GM18951 (cell line): ENCODE measurements at regions not wholly inside any gene's neighbourhood (a gene's known extent, or its start where the extent isn't known, plus 50 kb on each side); places are given as distances from the start of the nearest gene placed in this dataset.
"Not testable (repeated sequence)": the region's sequence is repeated elsewhere in the genome, so short reads cannot be mapped to it uniquely, and the experiment has no call there.

Experiments used
- POLR2A ChIP-seq: IDR thresholded peaks from 4 replicates; pipeline ENCODE4 v1.6.1; 2011; ENCODE audit warnings: mild to moderate bottlenecking; ENCODE audit not compliant: insufficient read length, insufficient read depth; ENCODE audit errors: extremely low read depth
- in situ Hi-C: fragments of 300-500 bp; cut with MboI; formaldehyde crosslinking; loops from one replicate; pipeline ENCODE4 v1.12.0; 2022; ENCODE audit warnings: low sequenced_read_pairs, mixed read lengths, inconsistent platforms; ENCODE audit not compliant: unreplicated experiment

DNA sequence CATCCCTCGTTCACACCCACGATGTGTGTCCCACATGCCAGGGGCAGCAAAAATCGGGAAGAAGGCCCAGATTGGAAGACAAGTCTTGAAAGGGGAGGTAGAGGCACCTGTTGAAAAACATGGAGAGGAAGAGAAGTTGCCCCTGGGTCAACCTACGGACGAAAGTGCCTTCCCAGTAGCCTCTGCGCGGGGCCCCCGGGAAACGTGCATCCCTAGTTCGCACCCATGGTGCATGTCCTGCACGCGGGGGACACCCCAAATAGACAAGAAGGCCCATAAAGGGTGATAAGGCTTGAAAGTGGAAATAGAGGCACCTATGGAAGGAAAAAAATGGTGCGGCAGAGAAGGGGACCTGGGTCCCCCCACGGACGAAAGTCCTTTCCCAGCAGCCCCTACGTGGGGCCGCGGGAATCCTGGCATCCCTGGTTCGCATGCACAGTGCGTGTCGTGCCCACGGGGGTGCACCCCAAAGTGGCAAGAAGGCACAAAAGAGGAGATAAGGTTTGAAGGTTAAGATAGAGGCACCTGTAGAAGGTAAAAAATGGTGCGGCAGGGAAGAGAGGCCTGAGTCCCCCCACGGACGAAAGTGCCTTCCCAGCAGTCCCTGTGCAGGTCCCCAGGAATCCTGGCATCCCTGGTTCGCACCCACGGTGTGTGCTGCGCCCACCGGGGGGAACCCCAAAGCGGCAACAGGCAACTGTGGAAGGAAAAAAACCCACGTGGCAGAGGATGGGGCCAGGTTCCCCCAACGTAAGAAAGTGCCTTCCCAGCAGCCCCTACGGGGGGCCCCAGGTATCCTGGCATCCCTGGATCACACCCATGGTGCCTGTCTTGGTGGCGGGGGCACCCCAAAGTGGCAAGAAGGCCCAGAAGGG, 278.3 kb downstream of the ALG10 start:
- in situ Hi-C loops: no loop called here
- TF ChIP-seq POLR2A: no peak

DNA sequence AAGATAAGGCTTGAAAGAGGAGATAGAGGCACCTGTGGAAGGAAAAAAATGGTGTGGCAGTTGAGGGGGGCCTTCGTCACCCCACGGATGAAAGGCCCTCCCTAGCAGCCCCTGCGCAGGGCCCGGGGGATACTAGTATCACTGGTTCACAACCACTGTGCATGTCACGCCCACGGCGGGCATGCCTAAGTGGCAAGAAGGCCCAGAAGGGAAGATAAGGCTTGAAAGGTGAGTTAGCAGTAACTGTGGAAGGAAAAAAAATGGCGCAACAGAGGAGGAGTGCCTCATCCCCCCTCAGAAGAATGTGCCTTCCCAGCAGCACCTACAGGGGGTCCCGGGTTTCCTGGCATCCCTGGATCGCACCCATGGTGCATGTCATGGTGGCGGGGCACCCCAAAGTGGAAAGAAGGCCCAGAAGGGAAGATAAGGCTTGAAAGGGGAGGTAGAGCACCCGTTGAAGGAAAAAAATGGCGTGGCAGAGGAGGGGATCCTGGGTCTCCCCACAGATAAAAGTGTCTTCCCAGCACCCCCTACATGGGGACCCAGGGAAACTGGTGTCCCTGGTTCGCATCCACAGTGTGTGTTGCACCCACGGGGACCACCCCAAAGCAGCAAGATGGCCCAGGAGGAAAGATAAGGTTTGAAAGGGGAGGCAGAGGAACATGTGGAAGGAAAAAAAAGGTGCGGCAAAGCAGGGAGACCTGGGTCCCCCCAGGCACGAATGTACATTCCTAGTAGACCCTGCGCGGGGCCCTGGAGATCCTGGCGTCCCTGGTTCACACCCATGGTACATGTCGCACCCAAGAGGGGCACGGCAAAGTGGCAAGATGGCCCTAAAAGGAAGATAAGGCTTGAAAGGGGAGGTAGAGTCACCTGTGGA, 279.2 kb downstream of the ALG10 start:
- no peak for TF ChIP-seq POLR2A
- in situ Hi-C loops: no loop called here

DNA sequence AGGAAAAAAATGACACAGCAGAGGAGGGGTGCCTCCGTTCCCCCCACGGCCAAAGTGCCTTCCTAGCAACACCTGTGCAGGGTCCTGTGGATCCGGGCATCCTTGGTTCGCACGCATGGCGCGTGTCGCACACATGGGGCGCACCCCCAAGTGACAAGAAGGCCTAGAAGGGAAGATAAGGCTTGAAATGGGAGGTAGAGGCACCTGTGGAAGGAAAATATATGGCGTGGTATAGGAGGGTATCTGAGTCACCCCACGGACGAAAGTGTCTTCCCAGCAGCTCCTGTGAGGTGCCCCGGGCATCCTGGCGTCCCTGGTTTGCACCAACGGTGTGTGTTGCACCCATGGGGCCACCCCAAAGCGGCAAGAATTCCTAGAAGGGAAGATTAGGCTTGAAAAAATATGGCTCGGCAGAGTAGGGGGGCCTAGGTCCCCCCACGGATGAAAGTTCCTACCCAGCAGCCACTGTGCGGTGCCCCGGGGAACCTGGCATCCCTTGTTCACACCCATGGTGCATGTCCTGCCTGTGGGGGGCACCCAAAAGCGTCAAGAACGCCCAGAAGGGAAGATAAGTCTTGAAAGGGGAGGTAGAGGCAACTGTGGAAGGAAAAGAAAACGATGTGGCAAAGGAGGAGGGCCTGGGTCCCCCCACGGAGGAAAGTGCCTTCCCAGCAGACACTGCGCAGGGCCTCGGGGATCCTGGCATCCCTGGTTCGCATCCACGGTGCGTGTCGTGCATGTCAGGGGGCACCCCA, 280.0 kb downstream of the ALG10 start:
- in situ Hi-C loops: no loop called here
- no peak for TF ChIP-seq POLR2A

DNA sequence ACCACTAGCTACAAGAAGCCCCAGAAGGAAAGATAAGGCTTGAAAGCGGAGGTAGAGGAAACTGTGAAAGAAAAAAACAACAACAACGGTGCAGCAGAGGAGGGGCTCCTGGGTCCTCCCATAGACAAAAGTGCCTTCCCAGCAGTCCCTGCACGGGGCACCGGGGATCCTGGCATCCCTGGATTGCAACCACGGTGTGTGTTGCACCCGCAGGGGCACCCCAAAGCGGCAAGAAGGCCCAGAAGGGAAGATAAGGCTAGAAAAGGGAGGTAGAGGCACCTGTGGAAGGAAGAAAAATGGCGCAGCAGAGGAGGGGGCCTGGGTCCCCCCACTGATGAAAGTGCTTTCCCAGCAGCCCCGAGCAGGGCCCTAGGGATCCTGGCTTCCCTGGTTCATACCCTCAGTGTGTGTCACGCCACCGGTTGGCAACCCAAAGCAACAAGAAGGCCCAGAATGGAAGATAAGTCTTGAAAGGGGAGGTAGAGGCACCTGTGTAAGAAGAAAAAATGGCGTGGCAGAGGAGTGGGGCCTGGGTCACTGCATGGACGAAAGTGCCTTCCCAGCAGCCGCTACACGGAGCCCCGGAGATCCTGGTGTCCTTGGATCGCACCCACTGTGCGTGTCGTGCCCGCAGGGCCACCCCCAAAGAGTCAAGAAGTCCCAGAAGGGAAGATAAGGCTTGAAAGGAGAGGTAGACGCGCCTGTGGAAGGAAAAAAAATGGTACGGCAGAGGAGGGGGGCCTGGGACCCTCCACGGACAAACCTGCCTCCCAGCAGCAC, 281.0 kb downstream of the ALG10 start:
- TF ChIP-seq POLR2A: no peak
- in situ Hi-C loops: no loop called here

DNA sequence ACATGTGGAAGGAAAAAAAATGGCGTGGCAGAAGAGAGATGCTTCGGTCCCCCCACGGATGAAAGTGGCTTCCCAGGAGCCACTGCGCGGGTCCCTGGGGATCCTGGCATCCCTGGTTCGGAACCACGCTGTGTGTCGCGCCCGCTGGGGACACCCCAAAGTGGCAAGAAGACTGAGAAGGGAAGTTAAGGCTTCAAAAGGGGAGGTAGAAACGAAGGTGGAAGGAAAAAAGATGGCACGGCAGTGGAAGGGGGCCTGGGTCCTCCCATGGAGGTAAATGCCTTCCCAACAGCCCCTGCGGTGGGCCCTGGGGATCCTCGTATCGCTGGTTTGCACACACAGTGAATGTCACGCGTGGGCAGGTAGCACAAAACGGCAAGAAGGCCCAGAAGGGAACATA, 281.7 kb downstream of the ALG10 start:
- no peak for TF ChIP-seq POLR2A
- in situ Hi-C loops: no loop called here

DNA sequence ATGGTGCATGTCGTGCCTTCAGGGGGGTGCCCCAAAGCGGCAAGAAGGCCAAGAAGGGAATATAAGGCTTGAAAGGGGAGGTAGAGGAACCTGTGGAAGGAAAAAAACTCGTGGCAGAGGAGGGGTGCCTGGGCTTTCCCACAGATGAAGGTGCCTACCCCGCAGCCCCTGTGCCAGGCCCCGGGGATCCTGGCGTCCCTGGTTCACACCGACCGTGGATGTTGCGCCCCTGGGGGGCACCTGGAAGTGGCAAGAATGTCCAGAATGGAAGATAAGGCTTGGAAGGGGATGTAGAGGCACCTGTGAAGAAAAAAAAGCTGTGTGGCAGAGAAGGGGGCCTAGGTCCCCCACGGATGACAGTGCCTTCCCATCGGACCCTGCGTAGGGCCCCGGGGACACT, 282.2 kb downstream of the ALG10 start:
- TF ChIP-seq POLR2A: no peak
- in situ Hi-C loops: no loop called here

DNA sequence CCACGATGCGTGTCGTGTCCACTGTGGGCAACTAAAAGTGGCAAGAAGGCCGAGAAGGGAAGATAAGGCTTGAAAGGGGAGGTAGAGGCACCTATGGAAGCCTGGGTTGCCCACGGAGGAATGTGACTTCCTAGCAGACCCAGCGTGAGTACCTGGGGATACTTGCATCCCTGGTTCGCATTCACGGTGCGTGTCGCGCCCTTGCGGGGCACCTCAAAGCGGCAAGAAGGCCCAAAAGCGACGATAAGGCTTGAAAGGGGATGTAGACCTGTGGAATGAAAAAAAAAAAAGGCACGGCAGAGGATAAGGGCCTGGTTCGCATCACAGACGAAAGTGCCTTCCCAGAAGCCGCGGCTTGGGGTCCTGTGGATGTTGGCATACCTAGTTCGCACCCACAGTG, 282.9 kb downstream of the ALG10 start:
- in situ Hi-C loops: no loop called here
- TF ChIP-seq POLR2A: no peak

DNA sequence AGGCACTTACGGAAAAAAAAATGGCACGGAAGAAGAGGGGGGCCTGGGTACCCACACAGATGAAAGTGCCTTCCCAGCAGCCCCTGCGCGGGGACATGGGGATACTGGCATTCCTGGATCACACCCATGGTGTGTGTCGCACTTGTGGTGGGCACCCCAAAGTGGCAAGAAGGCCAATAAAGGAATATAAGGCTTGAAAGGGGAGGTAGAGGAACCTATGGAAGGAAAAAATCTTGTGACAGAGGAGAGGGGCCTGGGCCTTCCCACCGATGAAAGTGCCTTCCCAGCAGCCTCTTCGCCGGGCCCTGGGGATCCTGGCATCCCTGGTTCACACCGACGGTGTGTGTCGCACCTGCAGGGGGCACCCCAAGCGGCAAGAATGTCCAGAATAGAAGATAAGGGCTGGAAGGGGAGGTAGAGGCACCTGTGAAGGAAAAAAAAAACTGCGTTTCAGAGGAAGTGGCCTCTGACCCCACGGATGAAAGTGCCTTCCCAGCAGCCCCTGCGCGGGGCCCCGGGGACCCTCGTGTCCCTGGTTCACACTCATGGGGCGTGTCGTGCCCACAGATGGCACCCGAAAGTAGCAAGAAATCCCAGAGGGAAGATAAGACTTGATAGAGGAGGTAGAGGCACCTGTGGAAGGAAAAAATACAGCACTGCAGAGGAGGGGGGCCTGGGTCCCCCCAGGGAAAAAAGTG, 284.0 kb downstream of the ALG10 start:
- in situ Hi-C loops: no loop called here
- TF ChIP-seq POLR2A: no peak

DNA sequence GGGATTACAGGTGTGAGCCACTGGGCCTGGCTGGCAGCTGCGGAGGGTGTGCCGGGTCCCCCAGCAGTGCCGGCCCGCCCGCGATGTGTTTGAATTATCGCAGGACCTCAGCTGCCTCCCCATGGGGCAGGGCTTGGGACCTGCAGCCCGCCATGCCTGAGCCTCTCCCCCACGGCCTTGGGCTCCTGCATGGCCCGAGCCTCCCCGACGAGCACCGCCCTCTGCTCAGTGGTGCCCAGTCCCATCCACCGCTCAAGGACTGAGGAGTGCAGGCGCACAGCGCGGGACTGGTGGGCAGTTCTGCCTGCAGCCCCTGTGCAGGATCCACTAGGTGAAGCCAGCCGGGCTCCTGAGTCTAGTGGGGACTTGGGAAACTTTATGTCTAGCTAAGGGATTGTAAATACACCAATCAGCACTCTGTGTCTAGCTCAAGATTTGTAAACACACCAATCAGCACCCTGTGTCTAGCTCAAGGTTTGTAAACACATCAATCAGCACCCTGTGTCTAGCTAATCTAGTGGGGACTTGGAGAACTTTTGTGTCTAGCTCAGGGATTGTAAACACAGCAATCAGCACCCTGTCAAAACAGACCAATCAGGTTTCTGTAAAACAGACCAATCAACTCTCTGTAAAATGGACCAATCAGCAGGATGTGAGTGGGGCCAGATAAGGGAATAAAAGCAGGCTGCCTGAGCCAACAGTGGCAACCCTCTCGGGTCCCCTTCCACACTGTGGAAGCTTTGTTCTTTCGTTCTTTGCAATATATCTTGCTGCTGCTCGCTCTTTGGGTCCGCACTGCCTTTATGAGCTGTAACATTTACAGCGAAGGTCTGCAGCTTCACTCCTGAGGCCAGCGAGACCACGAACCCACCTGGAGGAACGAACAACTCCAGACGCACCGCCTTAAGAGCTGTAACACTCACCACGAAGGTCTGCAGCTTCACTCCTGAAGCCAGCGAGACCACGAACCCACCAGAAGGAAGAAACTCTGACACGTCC, 287.8 kb downstream of the ALG10 start:
- in situ Hi-C loops: not testable (repeated sequence)

DNA sequence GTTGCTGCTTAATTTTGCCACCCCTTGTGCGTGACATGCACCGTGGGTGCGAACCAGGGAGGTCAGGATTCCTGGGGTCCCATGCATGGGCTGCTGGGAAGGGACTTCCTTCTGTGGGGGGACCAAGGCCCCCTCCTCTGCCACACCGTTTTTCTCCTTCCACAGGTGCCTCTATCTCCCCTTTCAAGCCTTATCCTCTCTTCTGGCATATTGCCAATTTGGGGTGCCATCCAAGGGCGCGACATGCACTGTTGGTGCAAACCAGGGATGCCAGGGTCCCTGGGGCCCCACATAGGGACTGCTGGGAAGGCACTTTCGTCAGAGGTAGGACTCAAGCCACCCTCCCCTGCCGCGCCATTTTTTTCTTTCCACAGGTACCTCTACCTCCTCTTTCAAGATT, 289.0 kb downstream of the ALG10 start:
- in situ Hi-C loops: no loop called here
- TF ChIP-seq POLR2A: no peak

DNA sequence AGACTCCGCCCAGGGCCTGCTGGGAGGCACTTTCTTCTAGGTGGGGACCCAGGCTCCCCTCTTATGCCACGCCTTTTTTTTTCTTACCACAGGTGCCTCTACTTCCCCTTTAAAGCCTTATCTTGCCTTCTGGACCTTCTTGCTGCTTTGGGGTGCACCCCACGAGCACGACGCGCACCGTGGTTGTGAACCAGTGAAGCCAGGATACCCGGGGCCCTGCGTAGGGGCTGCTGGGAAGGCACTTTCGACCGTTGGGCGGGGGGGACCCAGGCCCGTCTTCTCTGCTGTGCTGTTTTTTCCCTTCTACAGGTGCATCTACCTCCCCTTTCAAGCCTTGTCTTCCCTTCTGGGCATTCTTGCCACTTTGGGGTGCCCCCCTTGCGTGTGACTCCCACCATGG, 305.4 kb downstream of the ALG10 start:
- in situ Hi-C loops: no loop called here
- no peak for TF ChIP-seq POLR2A
